ENCODE measurements at regions not wholly inside any gene's neighbourhood (a gene's known extent, or its start where the extent isn't known, plus 50 kb on each side); places are given as distances from the start of the nearest gene placed in this dataset.

- Histone ChIP-seq H3K4me2 (no peak overlapping the region), H2AFZ (ENCODE audit: low read depth) (no peak overlapping the region)
These were observed 130.7 kb downstream of the SEC61B start for GRCh38 chr9:99352826-99353225.

GRCh38 chr9:99353408-99353807, 131.3 kb downstream of the SEC61B start:
- no peak overlapping the region for H3K4me2 ChIP-seq
- H3K27me3 ChIP-seq (ENCODE audit: insufficient read depth, low read depth) = no peaks in the 10 kb centered on the region
- TF ChIP-seq CTCF (conservative IDR thresholded peaks at IDR 0.05; ENCODE audit: low read depth, low read length) = no peak
- no peak overlapping the region for H3K9ac ChIP-seq
- no peak overlapping the region for H2AFZ ChIP-seq (ENCODE audit: low read depth)
- H4K20me1 ChIP-seq (ENCODE audit: insufficient read depth) = no peaks in the 10 kb centered on the region
- H3K79me2 ChIP-seq (ENCODE audit: insufficient read depth, low read depth) = no peaks in the 10 kb centered on the region
- no peak overlapping the region for H3K4me3 ChIP-seq (IDR thresholded peaks at IDR 0.05; ENCODE audit: insufficient read depth, low read depth, low read length)
- no peaks in the 10 kb centered on the region for H3K36me3 ChIP-seq (ENCODE audit: insufficient read depth)
- H3K4me1 ChIP-seq (ENCODE audit: low read depth, poor library complexity, severe bottlenecking) = no peaks in the 10 kb centered on the region
- H3K27ac ChIP-seq = no peak overlapping the region

More at GRCh38 chr9:99352826-99353225, 130.7 kb downstream of the SEC61B start:
- Histone ChIP-seq H3K4me1 (ENCODE audit: low read depth, poor library complexity, severe bottlenecking) (no peaks in the 10 kb centered on the region), H4K20me1 (ENCODE audit: insufficient read depth) (no peaks in the 10 kb centered on the region), H3K9ac (no peak overlapping the region), H3K36me3 (ENCODE audit: insufficient read depth) (no peaks in the 10 kb centered on the region), H3K79me2 (ENCODE audit: insufficient read depth, low read depth) (no peaks in the 10 kb centered on the region), H3K27ac (no peak overlapping the region), H3K4me3 (IDR thresholded peaks at IDR 0.05; ENCODE audit: insufficient read depth, low read depth, low read length) (no peak overlapping the region), H3K27me3 (ENCODE audit: insufficient read depth, low read depth) (no peaks in the 10 kb centered on the region)
- no peak for TF ChIP-seq CTCF (conservative IDR thresholded peaks at IDR 0.05; ENCODE audit: low read depth, low read length)

DNA sequence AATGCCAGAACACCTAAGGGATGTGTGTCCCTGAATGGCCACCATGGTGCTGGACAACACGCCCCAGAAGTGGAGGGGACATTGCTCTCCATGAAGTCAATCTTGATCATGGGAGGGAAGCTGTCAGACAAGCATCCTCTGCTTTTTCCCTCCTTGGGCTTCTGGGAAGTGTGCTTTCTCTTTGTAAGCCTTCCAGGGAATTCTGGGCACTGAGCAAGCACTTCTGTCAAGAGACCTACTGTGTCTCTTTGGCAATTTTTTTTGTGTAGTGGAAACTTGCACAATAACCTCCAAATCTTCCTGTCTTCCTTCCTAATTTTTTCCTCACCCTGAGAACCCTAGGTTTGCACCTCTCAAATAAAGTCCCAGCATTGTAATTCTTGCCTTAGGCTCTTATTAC, 132.0 kb downstream of the SEC61B start:
- Histone ChIP-seq H2AFZ (ENCODE audit: low read depth) (no peak overlapping the region), H3K4me3 (IDR thresholded peaks at IDR 0.05; ENCODE audit: insufficient read depth, low read depth, low read length) (no peak overlapping the region), H3K27ac (no peak overlapping the region), H4K20me1 (ENCODE audit: insufficient read depth) (no peaks in the 10 kb centered on the region), H3K27me3 (ENCODE audit: insufficient read depth, low read depth) (no peaks in the 10 kb centered on the region), H3K4me1 (ENCODE audit: low read depth, poor library complexity, severe bottlenecking) (no peaks in the 10 kb centered on the region), H3K36me3 (ENCODE audit: insufficient read depth) (no peaks in the 10 kb centered on the region), H3K79me2 (ENCODE audit: insufficient read depth, low read depth) (no peaks in the 10 kb centered on the region), H3K4me2 (no peak overlapping the region), H3K9ac (no peak overlapping the region)
- TF ChIP-seq CTCF (conservative IDR thresholded peaks at IDR 0.05; ENCODE audit: low read depth, low read length) = no peak

GRCh38 chr9:99356512-99356971, 134.5 kb downstream of the SEC61B start:
- Histone ChIP-seq H4K20me1 (ENCODE audit: insufficient read depth) (no peaks in the 10 kb centered on the region), H3K27me3 (ENCODE audit: insufficient read depth, low read depth) (no peaks in the 10 kb centered on the region), H3K9ac (no peak overlapping the region), H3K27ac (no peak overlapping the region), H3K4me2 (no peak overlapping the region), H3K4me3 (IDR thresholded peaks at IDR 0.05; ENCODE audit: insufficient read depth, low read depth, low read length) (no peak overlapping the region), H3K4me1 (ENCODE audit: low read depth, poor library complexity, severe bottlenecking) (no peaks in the 10 kb centered on the region), H2AFZ (ENCODE audit: low read depth) (no peak overlapping the region), H3K79me2 (ENCODE audit: insufficient read depth, low read depth) (no peaks in the 10 kb centered on the region), H3K36me3 (ENCODE audit: insufficient read depth) (no peaks in the 10 kb centered on the region)
- no peak for TF ChIP-seq CTCF (conservative IDR thresholded peaks at IDR 0.05; ENCODE audit: low read depth, low read length)
